ENCODE measurements at regions not wholly inside any gene's neighbourhood (a gene's known extent, or its start where the extent isn't known, plus 50 kb on each side); places are given as distances from the start of the nearest gene placed in this dataset.
A peak's percentile ranks its signal among the peaks of the same experiment; 100 is the strongest.

DNA sequence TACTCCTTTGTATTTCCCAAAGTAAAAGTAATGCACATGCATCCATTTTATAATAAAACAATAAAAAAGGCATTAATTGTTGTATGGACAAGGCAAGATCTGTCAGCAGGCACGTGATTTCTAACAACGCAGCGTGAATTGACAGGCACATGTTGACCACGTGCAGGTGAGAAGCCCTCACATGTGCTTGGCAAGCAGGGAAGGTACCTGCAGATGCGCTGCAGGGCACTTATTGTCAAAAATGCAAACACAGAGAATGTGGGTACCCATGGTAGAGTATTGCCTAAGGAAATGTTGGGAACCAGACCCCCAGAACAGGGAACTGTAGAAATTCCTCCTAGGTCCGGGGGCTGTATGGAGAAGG is 515.0 kb upstream of the HS6ST1 start:
- no peak for FAIRE-seq
- no peaks in the 10 kb centered on the region for H3K36me3 ChIP-seq (replicated peaks in 1 of 2; ENCODE audit: control insufficient read depth in 1 of 2, insufficient read depth in 2 of 2, low read length in 2 of 2)
- DNase-seq (ENCODE audit: low spot score) = no peak
- no TSS peak for BruUV-seq (replicated peaks)
- no peak overlapping the region for H3K27ac ChIP-seq (ENCODE audit: extremely low read length, insufficient read depth, low read length)
- TF ChIP-seq, protein P1, sequence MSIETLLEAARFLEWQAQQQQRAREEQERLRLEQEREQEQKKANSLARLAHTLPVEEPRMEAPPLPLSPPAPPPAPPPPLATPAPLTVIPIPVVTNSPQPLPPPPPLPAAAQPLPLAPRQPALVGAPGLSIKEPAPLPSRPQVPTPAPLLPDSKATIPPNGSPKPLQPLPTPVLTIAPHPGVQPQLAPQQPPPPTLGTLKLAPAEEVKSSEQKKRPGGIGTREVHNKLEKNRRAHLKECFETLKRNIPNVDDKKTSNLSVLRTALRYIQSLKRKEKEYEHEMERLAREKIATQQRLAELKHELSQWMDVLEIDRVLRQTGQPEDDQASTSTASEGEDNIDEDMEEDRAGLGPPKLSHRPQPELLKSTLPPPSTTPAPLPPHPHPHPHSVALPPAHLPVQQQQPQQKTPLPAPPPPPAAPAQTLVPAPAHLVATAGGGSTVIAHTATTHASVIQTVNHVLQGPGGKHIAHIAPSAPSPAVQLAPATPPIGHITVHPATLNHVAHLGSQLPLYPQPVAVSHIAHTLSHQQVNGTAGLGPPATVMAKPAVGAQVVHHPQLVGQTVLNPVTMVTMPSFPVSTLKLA (IDR thresholded peaks at IDR 0.05) = peak; percentile 99
- no peak for TF ChIP-seq PAX8 (CRISPR knock-in tag; IDR thresholded peaks at IDR 0.05; ENCODE audit: borderline replicate concordance)
- intact Hi-C loops (cut with micrococcal nuclease; ENCODE audit: unreplicated experiment) = no loop called here
- no peak overlapping the region for H3K4me3 ChIP-seq (replicated peaks in 1 of 3; ENCODE audit: insufficient read depth in 1 of 3, low read depth in 2 of 3, low read length in 3 of 3)
- H3K4me2 ChIP-seq (ENCODE audit: low read depth, low read length) = no peak overlapping the region
- WGBS (ENCODE audit: low lambda C conversion rate) = 3% methylated on average over 5 of the region's 6 CpGs
- no peaks in the 10 kb centered on the region for H4K20me1 ChIP-seq (ENCODE audit: insufficient read depth, low read length)
- H3K9me3 ChIP-seq (ENCODE audit: low read length) = no peaks in the 10 kb centered on the region
- ChIA-PET POLR2A (no interaction called here), CTCF (ENCODE audit: low intra/inter-chr PET ratio, low total read pairs) (no interaction called here)
- no peak for ATAC-seq
- in situ Hi-C loops (cut with HindIII; ENCODE audit: extremely low pct_ligation_motif_present, low pct_unique_long_range_greater_than_20kb) = no loop called here
- no peak overlapping the region for H2AFZ ChIP-seq (ENCODE audit: low read length)
- H3K79me2 ChIP-seq (ENCODE audit: insufficient read depth, low read length) = no peaks in the 10 kb centered on the region
- no peak overlapping the region for H3K9ac ChIP-seq (ENCODE audit: insufficient read depth, low read depth, low read length)
- H3K4me1 ChIP-seq (ENCODE audit: insufficient read depth, low read length) = no peaks in the 10 kb centered on the region
- H3K27me3 ChIP-seq (ENCODE audit: control insufficient read depth in 1 of 2, insufficient read depth in 2 of 2, low read length in 2 of 2) = peaks cover 2 to 23% of the 10 kb centered on the region in 2 experiments; a peak in 3 of 5 replicates

GRCh38 chr2:128834207-128834879 is 515.7 kb upstream of the HS6ST1 start:
- H3K79me2 ChIP-seq (ENCODE audit: insufficient read depth, low read length) = no peaks in the 10 kb centered on the region
- BruUV-seq (replicated peaks) = no TSS peak
- ChIA-PET CTCF (ENCODE audit: low intra/inter-chr PET ratio, low total read pairs) (no interaction called here), POLR2A (no interaction called here)
- intact Hi-C loops (cut with micrococcal nuclease; ENCODE audit: unreplicated experiment) (no loop called here), in situ Hi-C loops (cut with HindIII; ENCODE audit: extremely low pct_ligation_motif_present, low pct_unique_long_range_greater_than_20kb) (no loop called here)
- H2AFZ ChIP-seq (ENCODE audit: low read length) = no peak overlapping the region
- H3K36me3 ChIP-seq (replicated peaks in 1 of 2; ENCODE audit: control insufficient read depth in 1 of 2, insufficient read depth in 2 of 2, low read length in 2 of 2) = no peaks in the 10 kb centered on the region
- H3K4me1 ChIP-seq (ENCODE audit: insufficient read depth, low read length) = no peaks in the 10 kb centered on the region
- no peak for TF ChIP-seq FOXO1 (CRISPR knock-in tag; IDR thresholded peaks at IDR 0.05)
- TF ChIP-seq, protein P2, sequence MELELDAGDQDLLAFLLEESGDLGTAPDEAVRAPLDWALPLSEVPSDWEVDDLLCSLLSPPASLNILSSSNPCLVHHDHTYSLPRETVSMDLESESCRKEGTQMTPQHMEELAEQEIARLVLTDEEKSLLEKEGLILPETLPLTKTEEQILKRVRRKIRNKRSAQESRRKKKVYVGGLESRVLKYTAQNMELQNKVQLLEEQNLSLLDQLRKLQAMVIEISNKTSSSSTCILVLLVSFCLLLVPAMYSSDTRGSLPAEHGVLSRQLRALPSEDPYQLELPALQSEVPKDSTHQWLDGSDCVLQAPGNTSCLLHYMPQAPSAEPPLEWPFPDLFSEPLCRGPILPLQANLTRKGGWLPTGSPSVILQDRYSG (CRISPR knock-in tag; IDR thresholded peaks at IDR 0.05) = no peak
- ATAC-seq (no peak), DNase-seq (ENCODE audit: low spot score) (no peak), FAIRE-seq (no peak)
- H3K9ac ChIP-seq (ENCODE audit: insufficient read depth, low read depth, low read length) = no peak overlapping the region
- WGBS (ENCODE audit: low lambda C conversion rate) = 14% methylated on average over 8 of the region's 8 CpGs
- H3K27ac ChIP-seq (ENCODE audit: extremely low read length, insufficient read depth, low read length) = no peak overlapping the region
- no peaks in the 10 kb centered on the region for H4K20me1 ChIP-seq (ENCODE audit: insufficient read depth, low read length)
- H3K4me2 ChIP-seq (ENCODE audit: low read depth, low read length) = no peak overlapping the region
- H3K27me3 ChIP-seq (ENCODE audit: control insufficient read depth in 1 of 2, insufficient read depth in 2 of 2, low read length in 2 of 2) = peaks cover 2 to 23% of the 10 kb centered on the region in 2 experiments; a peak in 3 of 5 replicates
- H3K9me3 ChIP-seq (ENCODE audit: low read length) = no peaks in the 10 kb centered on the region
- no peak overlapping the region for H3K4me3 ChIP-seq (replicated peaks in 1 of 3; ENCODE audit: insufficient read depth in 1 of 3, low read depth in 2 of 3, low read length in 3 of 3)
